Caco-2 (cell line): ENCODE measurements at regions not wholly inside any gene's neighbourhood (a gene's known extent, or its start where the extent isn't known, plus 50 kb on each side); places are given as distances from the start of the nearest gene placed in this dataset.

Experiments
- BruUV-seq: library from RNA; stranded (reverse); fragments of 400-500 nt; replicated peaks from 2 replicates; lab custom pipeline; 2021; lab: Mats Ljungman, UMichigan
- CTCF ChIA-PET: fragments of 300-600 bp; sonication (Branson Sonifier 250); formaldehyde crosslinking; loops from one replicate; lab custom pipeline; 2022; ENCODE audit warnings: antibody characterized with exemption; lab: Charles Lee
- POLR2A ChIA-PET: fragments of 300-600 bp; sonication (Branson Sonifier 250); formaldehyde crosslinking; loops from one replicate; lab custom pipeline; 2022; ENCODE audit warnings: antibody characterized with exemption; lab: Charles Lee
- DNase-seq, 2 experiments: peaks; one replicate each; pipeline versions ENCODE4 v3.0.0 to v3.0.0-alpha.2; 2020 to 2022
- H3K27me3 ChIP-seq: replicated peaks from 2 replicates; pipeline ENCODE4 v1.6.0; 2011; ENCODE audit warnings: low read length; ENCODE audit not compliant: control insufficient read depth, insufficient read depth
- H3K36me3 ChIP-seq: 2 replicates; pipeline ENCODE4 v1.5.1; 2011; ENCODE audit warnings: low read length; ENCODE audit not compliant: control insufficient read depth, insufficient read depth
- H3K4me1 ChIP-seq: fragments of 250-450 bp; sonication (Bioruptor Pico); 2 replicates; pipeline ENCODE4 v1.5.1; 2020; ENCODE audit warnings: mild to moderate bottlenecking
- H3K4me3 ChIP-seq: 2 replicates; pipeline ENCODE4 v1.5.1; 2011; ENCODE audit warnings: low read depth, mild to moderate bottlenecking, control low read depth, low read length
- H3K9me3 ChIP-seq: fragments of 250-450 bp; sonication (Bioruptor Pico); 2 replicates; pipeline ENCODE4 v1.5.1; 2020; ENCODE audit warnings: mild to moderate bottlenecking, moderate library complexity
- H3K27ac Mint-ChIP-seq: one replicate; pipeline ENCODE4 v1.8.0; 2022; ENCODE audit warnings: mixed read lengths; ENCODE audit not compliant: unreplicated experiment
- H3K27me3 Mint-ChIP-seq: one replicate; pipeline ENCODE4 v1.8.0; 2022; ENCODE audit warnings: mixed read lengths; ENCODE audit not compliant: insufficient read depth, unreplicated experiment
- H3K36me3 Mint-ChIP-seq: one replicate; pipeline ENCODE4 v1.8.0; 2022; ENCODE audit warnings: mild to moderate bottlenecking, mixed read lengths; ENCODE audit not compliant: insufficient read depth, unreplicated experiment
- H3K4me1 Mint-ChIP-seq: one replicate; pipeline ENCODE4 v1.8.0; 2022; ENCODE audit warnings: low read depth, mixed read lengths; ENCODE audit not compliant: unreplicated experiment
- H3K4me3 Mint-ChIP-seq: one replicate; pipeline ENCODE4 v1.8.0; 2022; ENCODE audit warnings: mild to moderate bottlenecking, moderate library complexity, mixed read lengths; ENCODE audit not compliant: unreplicated experiment
- H3K9me3 Mint-ChIP-seq: one replicate; pipeline ENCODE4 v1.8.0; 2022; ENCODE audit warnings: mixed read lengths; ENCODE audit not compliant: unreplicated experiment
- intact Hi-C: fragments of 100-400 bp; cut with micrococcal nuclease; formaldehyde crosslinking; loops from one replicate; pipeline ENCODE4 v1.10.0; 2022; ENCODE audit not compliant: unreplicated experiment
- TF ChIP-seq, protein P1 (sequence below), 2 experiments: fragments of 200-600 bp in 1 of 2; IDR thresholded peaks; 1 replicate in 1 of 2; 2 replicates in 1 of 2; pipeline versions ENCODE4 v1.5.1 to v1.8.0; 2011 to 2022; ENCODE audit warnings: antibody characterized with exemption in 1 of 2, control low read depth in 1 of 2, inconsistent platforms in 1 of 2, low read depth in 1 of 2, low read length in 1 of 2, mild to moderate bottlenecking in 1 of 2, moderate library complexity in 1 of 2; ENCODE audit not compliant: insufficient read depth in 1 of 2, severe bottlenecking in 1 of 2, unreplicated experiment in 1 of 2

DNA sequence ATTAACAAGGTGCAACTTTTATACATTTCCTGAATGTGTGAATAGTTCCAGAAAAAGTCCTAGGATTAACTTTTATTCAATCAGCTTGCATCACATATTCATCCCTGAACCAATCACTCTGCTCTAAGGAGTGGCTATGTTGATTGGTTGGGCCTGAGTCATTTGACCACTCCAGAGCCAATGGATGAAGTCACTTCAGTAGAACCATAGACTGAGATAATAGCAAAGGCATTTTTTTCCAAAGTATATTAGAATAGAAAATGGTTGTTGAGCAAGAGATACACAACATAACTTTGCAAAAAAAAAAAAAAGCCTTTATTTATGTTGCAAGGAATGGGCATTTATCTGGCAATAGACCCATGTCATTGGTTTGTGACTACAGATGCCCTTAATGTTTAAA lies 55.5 kb upstream of the AGTR1 start:
- no peaks in the 10 kb centered on the region for H3K4me1 Mint-ChIP-seq
- no peaks in the 10 kb centered on the region for H3K9me3 Mint-ChIP-seq
- ChIA-PET CTCF (no interaction called here), POLR2A (no interaction called here)
- intact Hi-C loops, result no loop called here
- H3K4me1 ChIP-seq, result no peaks in the 10 kb centered on the region
- H3K36me3 Mint-ChIP-seq, result no peaks in the 10 kb centered on the region
- no peak overlapping the region for H3K4me3 Mint-ChIP-seq
- no peaks in the 10 kb centered on the region for H3K9me3 ChIP-seq
- no peak overlapping the region for H3K27ac Mint-ChIP-seq
- no peaks in the 10 kb centered on the region for H3K36me3 ChIP-seq
- H3K4me3 ChIP-seq, result no peak overlapping the region
- no peak for DNase-seq
- TF ChIP-seq, protein P1, sequence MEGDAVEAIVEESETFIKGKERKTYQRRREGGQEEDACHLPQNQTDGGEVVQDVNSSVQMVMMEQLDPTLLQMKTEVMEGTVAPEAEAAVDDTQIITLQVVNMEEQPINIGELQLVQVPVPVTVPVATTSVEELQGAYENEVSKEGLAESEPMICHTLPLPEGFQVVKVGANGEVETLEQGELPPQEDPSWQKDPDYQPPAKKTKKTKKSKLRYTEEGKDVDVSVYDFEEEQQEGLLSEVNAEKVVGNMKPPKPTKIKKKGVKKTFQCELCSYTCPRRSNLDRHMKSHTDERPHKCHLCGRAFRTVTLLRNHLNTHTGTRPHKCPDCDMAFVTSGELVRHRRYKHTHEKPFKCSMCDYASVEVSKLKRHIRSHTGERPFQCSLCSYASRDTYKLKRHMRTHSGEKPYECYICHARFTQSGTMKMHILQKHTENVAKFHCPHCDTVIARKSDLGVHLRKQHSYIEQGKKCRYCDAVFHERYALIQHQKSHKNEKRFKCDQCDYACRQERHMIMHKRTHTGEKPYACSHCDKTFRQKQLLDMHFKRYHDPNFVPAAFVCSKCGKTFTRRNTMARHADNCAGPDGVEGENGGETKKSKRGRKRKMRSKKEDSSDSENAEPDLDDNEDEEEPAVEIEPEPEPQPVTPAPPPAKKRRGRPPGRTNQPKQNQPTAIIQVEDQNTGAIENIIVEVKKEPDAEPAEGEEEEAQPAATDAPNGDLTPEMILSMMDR (IDR thresholded peaks at IDR 0.05; ENCODE audit: insufficient read depth in 1 of 2, low read depth in 1 of 2, low read length in 1 of 2, severe bottlenecking in 1 of 2, unreplicated experiment in 1 of 2), result no peak
- H3K27me3 ChIP-seq, result no peaks in the 10 kb centered on the region
- BruUV-seq, result no TSS peak
- no peaks in the 10 kb centered on the region for H3K27me3 Mint-ChIP-seq

DNA sequence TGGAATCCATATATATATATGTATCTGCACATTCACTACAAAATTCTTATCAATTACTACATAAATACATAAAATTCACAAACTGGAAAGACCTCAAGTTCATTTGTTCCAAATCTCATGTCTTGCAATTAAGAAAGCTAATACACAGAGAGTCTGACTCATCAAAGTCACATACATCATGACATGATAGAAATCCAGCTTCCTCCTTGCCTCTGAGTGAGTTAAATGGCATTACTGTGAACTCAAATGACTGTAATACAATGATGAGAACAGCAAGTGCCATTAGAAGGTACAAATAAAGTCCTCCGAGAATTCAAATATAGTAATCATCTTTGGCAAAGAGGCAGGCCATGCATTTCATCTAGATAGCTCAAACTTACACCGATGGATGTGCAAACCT lies 55.1 kb upstream of the AGTR1 start:
- no TSS peak for BruUV-seq

DNA sequence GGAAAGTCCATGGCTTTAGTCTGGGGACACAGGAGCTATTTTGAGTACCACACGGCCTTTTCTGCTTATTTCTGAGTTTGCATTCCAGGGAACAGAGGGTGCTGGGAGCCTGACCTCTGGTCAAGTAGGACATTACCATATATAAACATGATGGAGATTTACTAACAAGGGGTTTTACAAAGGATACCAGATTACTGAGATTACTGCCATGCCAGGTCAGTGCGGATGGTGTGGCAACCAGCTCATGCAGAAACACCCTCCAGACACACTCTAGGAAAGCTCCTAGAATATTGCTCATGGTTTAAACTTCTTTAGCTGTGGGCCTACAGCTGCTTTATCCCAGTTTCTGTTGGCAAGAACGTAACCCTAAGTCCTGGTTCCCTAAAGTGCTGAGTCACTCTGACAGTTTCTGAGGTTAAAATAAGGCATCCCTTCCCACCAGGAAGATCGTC lies 54.3 kb upstream of the AGTR1 start:
- POLR2A ChIA-PET, result no interaction called here
- Mint-ChIP-seq H3K4me3 (no peak overlapping the region), H3K27ac (no peak overlapping the region), H3K4me1 (no peaks in the 10 kb centered on the region), H3K27me3 (no peaks in the 10 kb centered on the region), H3K9me3 (no peaks in the 10 kb centered on the region), H3K36me3 (no peaks in the 10 kb centered on the region)
- no peak overlapping the region for H3K4me3 ChIP-seq
- intact Hi-C loops, result no loop called here
- CTCF ChIA-PET, result no interaction called here
- BruUV-seq, result no TSS peak
- no peaks in the 10 kb centered on the region for H3K36me3 ChIP-seq
- TF ChIP-seq, protein P1 (IDR thresholded peaks at IDR 0.05; ENCODE audit: insufficient read depth in 1 of 2, low read depth in 1 of 2, low read length in 1 of 2, severe bottlenecking in 1 of 2, unreplicated experiment in 1 of 2), result no peak
- no peaks in the 10 kb centered on the region for H3K27me3 ChIP-seq
- no peak for DNase-seq
- no peaks in the 10 kb centered on the region for H3K9me3 ChIP-seq
- no peaks in the 10 kb centered on the region for H3K4me1 ChIP-seq

More for the DNA sequence above, 55.1 kb upstream of the AGTR1 start:
- Histone ChIP-seq H3K4me3 (no peak overlapping the region), H3K36me3 (no peaks in the 10 kb centered on the region), H3K27me3 (no peaks in the 10 kb centered on the region), H3K4me1 (no peaks in the 10 kb centered on the region), H3K9me3 (no peaks in the 10 kb centered on the region)
- no peak for DNase-seq
- Mint-ChIP-seq H3K4me1 (no peaks in the 10 kb centered on the region), H3K36me3 (no peaks in the 10 kb centered on the region), H3K4me3 (no peak overlapping the region), H3K27me3 (no peaks in the 10 kb centered on the region), H3K27ac (no peak overlapping the region), H3K9me3 (no peaks in the 10 kb centered on the region)
- intact Hi-C loops, result no loop called here
- CTCF ChIA-PET, result no interaction called here
- TF ChIP-seq, protein P1 (IDR thresholded peaks at IDR 0.05; ENCODE audit: insufficient read depth in 1 of 2, low read depth in 1 of 2, low read length in 1 of 2, severe bottlenecking in 1 of 2, unreplicated experiment in 1 of 2), result no peak
- POLR2A ChIA-PET, result no interaction called here
